ENCODE measurements at regions not wholly inside any gene's neighbourhood (a gene's known extent, or its start where the extent isn't known, plus 50 kb on each side); places are given as distances from the start of the nearest gene placed in this dataset.

DNA sequence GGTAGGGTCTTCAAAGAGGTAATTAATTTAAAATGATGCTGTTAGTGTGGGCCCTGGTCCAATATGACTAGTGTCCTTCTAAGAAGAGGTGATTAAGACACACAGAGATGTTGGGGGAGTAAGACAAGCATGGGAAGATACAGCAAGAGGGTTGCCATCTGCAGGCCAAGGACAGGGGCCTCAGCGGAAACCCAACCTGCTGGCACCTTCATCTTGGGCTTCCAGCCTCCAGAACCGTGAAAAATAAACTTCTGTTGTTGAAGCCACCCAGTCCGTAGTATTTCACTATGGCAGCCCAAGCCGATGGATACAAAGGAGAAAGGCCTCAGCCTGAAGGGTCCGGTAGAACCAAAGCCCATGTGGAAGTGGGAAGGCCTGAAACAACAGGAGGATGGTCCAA is 161.7 kb upstream of the UBE2E1 start:
- H3K4me3 ChIP-seq, result no peak overlapping the region
- H3K27me3 ChIP-seq, result no peaks in the 10 kb centered on the region
- no peaks in the 10 kb centered on the region for H3K36me3 ChIP-seq
- no peaks in the 10 kb centered on the region for H3K9me3 ChIP-seq
- no peak for DNase-seq

DNA sequence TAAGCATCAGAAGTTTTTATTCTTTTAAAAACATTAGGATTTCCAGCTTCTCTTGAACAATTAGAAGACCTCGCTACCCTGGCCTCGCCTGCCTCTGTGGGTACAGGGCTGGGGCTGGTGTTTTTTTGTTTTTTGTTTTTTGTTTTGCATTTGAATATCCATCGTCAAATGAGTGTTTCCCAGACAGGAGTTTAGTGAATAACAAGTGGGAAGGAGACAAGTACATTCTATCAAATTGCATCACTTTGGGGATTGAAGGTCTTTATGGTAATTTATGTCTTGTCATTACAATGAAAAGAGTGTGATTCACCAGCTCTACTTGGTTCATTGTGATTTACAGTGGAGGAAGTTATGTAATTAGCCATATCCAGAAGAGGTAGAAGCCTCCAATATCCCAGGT is 161.1 kb upstream of the UBE2E1 start:
- Histone ChIP-seq H3K9me3 (no peaks in the 10 kb centered on the region), H3K4me3 (no peak overlapping the region), H3K36me3 (no peaks in the 10 kb centered on the region), H3K27me3 (no peaks in the 10 kb centered on the region)
- DNase-seq, result no peak

DNA sequence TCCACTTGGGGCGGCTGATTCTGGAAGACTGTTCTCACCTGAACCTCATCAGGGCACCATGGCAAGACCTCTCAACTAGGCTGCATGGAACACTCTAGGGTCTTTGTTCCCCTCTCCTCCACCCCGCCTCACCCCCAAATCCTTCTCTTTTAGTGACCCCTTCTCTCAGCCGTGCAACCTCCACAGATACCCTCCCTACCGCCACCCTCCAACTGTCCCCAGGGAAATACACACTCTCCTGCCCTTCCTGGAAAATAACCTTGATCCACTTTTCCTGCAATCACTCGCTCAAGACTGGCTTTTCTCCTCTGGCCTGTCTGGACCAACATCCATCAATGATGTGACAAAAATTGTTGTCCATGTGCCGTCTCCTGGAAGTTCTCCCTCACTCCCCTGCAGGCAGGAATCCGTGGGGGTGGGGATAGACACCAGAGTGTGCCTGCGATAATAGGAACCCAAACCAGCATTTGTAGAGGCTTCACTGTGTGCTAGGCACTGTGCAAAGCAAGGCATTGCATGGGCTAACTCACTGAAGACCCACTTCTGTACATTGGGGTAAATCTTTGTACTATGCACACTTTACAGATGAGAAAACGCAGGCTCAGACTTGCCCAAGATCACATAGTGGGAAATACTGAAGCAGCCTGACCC is 160.1 kb upstream of the UBE2E1 start:
- DNase-seq, result no peak
- no peaks in the 10 kb centered on the region for H3K36me3 ChIP-seq
- H3K9me3 ChIP-seq, result no peaks in the 10 kb centered on the region
- no peaks in the 10 kb centered on the region for H3K27me3 ChIP-seq
- no peak overlapping the region for H3K4me3 ChIP-seq

DNA sequence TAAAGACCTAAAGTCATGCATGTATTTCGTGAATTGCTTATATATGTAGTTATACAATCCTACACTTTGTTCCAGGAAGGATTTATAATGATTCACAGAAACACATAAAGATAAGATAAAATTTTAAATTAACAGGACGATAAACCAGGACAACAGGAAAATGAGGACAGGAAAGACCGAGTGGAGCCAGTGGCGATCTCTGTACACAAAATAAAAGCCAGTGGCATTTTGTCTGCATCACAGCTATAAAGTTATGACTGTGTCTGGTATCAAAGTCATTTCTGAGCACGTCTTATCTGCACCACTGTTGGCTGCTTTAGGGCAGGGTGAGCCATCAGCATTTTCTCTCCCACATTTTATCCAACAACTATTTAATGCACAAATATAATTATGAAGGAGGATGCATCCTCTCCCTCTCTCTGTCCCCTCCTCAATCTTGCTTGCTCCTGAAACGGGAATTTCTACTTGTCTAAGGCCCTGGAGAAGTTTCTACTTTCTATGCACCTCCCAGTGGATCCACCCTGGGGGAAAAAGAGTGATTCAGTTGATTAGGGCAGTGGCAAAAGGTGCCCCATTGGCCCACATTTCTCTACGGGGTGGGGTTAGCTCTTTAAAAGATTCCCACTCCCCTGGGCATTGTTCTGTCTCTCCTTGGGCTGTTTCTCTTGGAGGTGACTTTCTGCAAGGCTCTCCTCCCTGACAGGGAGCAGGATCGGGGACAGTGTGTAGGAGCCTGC is 159.4 kb upstream of the UBE2E1 start:
- no peaks in the 10 kb centered on the region for H3K36me3 ChIP-seq
- DNase-seq, result no peak
- H3K4me3 ChIP-seq, result no peak overlapping the region
- no peaks in the 10 kb centered on the region for H3K9me3 ChIP-seq
- H3K27me3 ChIP-seq, result no peaks in the 10 kb centered on the region

DNA sequence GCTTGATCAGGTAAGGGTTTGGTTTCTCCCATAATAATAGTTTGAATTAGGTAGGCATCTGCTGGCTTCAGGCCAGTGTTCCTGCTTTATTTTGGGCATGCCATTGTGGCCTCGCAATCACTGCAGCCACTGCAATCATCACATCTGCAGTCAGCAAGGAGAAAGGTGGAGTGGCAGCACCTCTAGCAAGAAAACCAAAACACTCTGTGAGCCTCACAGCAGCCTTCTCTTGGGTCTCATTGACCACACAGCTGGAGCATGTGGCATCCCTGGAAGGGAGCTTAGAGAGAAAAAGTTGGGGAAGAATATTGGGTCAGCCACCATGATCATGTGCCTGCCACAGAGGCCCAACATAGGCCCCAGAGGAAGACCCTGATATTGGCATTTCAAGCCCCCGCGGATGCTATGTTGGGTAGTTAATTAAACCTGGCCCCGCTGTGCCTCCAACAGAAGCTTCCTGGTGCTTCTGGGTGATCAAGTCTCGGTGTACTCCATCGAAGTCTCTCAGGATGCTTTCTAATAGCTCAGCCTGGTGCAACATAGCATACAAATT is 158.0 kb upstream of the UBE2E1 start:
- no peaks in the 10 kb centered on the region for H3K9me3 ChIP-seq
- DNase-seq, result no peak
- H3K4me3 ChIP-seq, result no peak overlapping the region
- H3K36me3 ChIP-seq, result no peaks in the 10 kb centered on the region
- no peaks in the 10 kb centered on the region for H3K27me3 ChIP-seq

GRCh38 chr3:23648326-23648995 is 157.3 kb upstream of the UBE2E1 start:
- no peaks in the 10 kb centered on the region for H3K9me3 ChIP-seq
- no peaks in the 10 kb centered on the region for H3K36me3 ChIP-seq
- no peaks in the 10 kb centered on the region for H3K27me3 ChIP-seq
- peak; percentile 48 for DNase-seq
- no peak overlapping the region for H3K4me3 ChIP-seq

GRCh38 chr3:23648996-23649395 is 156.8 kb upstream of the UBE2E1 start:
- no peaks in the 10 kb centered on the region for H3K27me3 ChIP-seq
- H3K9me3 ChIP-seq, result no peaks in the 10 kb centered on the region
- DNase-seq, result peak; percentile 46

DNA sequence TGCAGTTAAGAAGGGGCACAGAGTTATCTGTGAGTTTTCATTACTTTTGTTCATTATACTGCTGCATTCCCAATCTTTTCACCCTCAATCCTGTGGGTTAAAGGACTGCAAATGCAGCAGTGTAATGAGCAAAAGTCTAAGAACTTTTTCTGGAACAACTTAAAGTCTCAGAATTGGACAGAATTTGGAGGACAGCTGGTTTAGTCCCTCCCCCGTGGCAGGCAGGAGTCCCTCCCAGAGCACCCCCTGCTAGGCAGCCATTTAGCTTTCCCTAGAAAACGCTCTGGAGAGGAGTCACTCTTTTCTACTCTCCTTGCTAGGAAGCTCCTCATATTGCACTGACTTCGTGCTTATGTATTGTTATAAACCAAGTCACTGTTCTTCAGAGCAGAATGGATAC is 156.3 kb upstream of the UBE2E1 start:
- Histone ChIP-seq H3K9me3 (no peaks in the 10 kb centered on the region), H3K27me3 (no peaks in the 10 kb centered on the region), H3K4me3 (no peak overlapping the region), H3K36me3 (no peaks in the 10 kb centered on the region)
- DNase-seq, result no peak

More at GRCh38 chr3:23648996-23649395, 156.8 kb upstream of the UBE2E1 start:
- H3K4me3 ChIP-seq, result no peak overlapping the region
- H3K36me3 ChIP-seq, result no peaks in the 10 kb centered on the region

GRCh38 chr3:23650371-23651140 is 155.2 kb upstream of the UBE2E1 start:
- H3K27me3 ChIP-seq, result no peaks in the 10 kb centered on the region
- no peaks in the 10 kb centered on the region for H3K9me3 ChIP-seq
- H3K36me3 ChIP-seq, result no peaks in the 10 kb centered on the region
- H3K4me3 ChIP-seq, result no peak overlapping the region
- peak; percentile 56 for DNase-seq

- H3K9me3 ChIP-seq, result no peaks in the 10 kb centered on the region
- no peaks in the 10 kb centered on the region for H3K27me3 ChIP-seq
- DNase-seq, result no peak
- no peak overlapping the region for H3K4me3 ChIP-seq
- H3K36me3 ChIP-seq, result no peaks in the 10 kb centered on the region
Observed at GRCh38 chr3:23653647-23654525, 151.9 kb upstream of the UBE2E1 start.

- DNase-seq, result no peak
- H3K4me3 ChIP-seq, result no peak overlapping the region
- H3K9me3 ChIP-seq, result no peaks in the 10 kb centered on the region
Observed at GRCh38 chr3:23654571-23654970, 151.2 kb upstream of the UBE2E1 start.

GRCh38 chr3:23655749-23656148 is 150.0 kb upstream of the UBE2E1 start:
- H3K27me3 ChIP-seq, result no peaks in the 10 kb centered on the region
- DNase-seq, result no peak
- no peaks in the 10 kb centered on the region for H3K36me3 ChIP-seq
- no peaks in the 10 kb centered on the region for H3K9me3 ChIP-seq
- no peak overlapping the region for H3K4me3 ChIP-seq

More at GRCh38 chr3:23654571-23654970, 151.2 kb upstream of the UBE2E1 start:
- Histone ChIP-seq H3K36me3 (no peaks in the 10 kb centered on the region), H3K27me3 (no peaks in the 10 kb centered on the region)

DNA sequence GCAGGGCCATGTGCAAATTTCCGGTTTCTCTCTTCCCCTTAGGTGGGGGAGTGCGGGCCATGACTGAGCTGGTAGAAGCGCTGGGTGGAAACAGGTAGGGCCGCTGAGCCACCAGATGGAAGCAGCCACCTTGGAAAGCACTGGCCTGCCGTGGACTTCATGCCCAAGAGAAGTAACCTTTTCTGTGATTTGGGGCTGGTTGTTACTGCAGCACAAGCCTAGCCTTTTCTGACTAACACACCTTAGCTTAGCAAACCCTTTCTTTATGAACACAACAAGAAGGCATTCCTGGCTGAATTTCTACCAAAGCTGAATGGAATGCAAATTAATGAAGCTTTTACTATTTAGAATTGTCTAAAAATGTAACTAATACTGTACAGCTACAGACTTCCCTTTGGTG is 149.6 kb upstream of the UBE2E1 start:
- Histone ChIP-seq H3K4me3 (no peak overlapping the region), H3K27me3 (no peaks in the 10 kb centered on the region), H3K9me3 (no peaks in the 10 kb centered on the region), H3K36me3 (no peaks in the 10 kb centered on the region)
- no peak for DNase-seq

- H3K36me3 ChIP-seq, result no peaks in the 10 kb centered on the region
- H3K4me3 ChIP-seq, result no peak overlapping the region
- no peaks in the 10 kb centered on the region for H3K9me3 ChIP-seq
- no peaks in the 10 kb centered on the region for H3K27me3 ChIP-seq
- DNase-seq, result no peak
Observed at GRCh38 chr3:23656821-23657220, 148.9 kb upstream of the UBE2E1 start.

DNA sequence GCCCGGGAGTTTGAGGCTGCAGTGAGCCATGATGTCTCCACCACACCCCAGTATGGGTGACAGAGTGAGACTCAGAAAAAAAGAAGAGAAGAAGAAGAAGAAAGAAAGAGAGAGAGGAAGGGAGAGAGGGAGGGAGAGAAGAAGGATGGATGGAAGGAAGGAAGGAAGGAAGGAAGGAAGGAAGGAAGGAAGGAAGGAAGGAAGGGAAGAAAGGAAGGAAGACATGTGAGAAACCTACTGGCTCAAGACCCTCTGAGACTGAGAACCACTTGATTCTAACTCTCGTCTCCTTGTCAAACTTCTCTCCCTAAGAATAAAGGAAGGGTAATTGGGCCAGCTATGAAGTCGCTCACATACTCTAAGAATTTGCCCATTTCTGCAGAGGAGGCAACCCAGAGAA is 148.1 kb upstream of the UBE2E1 start:
- no peak for DNase-seq
- H3K4me3 ChIP-seq, result no peak overlapping the region
- no peaks in the 10 kb centered on the region for H3K36me3 ChIP-seq
- H3K27me3 ChIP-seq, result no peaks in the 10 kb centered on the region
- no peaks in the 10 kb centered on the region for H3K9me3 ChIP-seq

GRCh38 chr3:23659274-23659673 is 146.5 kb upstream of the UBE2E1 start:
- H3K36me3 ChIP-seq, result no peaks in the 10 kb centered on the region
- no peaks in the 10 kb centered on the region for H3K27me3 ChIP-seq
- H3K9me3 ChIP-seq, result no peaks in the 10 kb centered on the region
- no peak for DNase-seq
- no peak overlapping the region for H3K4me3 ChIP-seq
